LNCaP clone FGC (cell line): ENCODE measurements at regions not wholly inside any gene's neighbourhood (a gene's known extent, or its start where the extent isn't known, plus 50 kb on each side); places are given as distances from the start of the nearest gene placed in this dataset.

ENCODE experiments used
- DNase-seq: peaks from one replicate; pipeline ENCODE4 v3.0.0-alpha.2; 2011; ENCODE audit warnings: low read depth
- H3K4me3 ChIP-seq: 2 replicates; pipeline ENCODE4 v1.5.1; 2011; ENCODE audit warnings: mild to moderate bottlenecking, low read depth, low read length, control low read depth
- TF ChIP-seq, protein P1 (sequence below): IDR thresholded peaks from 2 replicates; pipeline ENCODE4 v1.5.1; 2012; ENCODE audit warnings: mild to moderate bottlenecking; ENCODE audit not compliant: control insufficient read depth, insufficient read depth; ENCODE audit errors: extremely low read depth

DNA sequence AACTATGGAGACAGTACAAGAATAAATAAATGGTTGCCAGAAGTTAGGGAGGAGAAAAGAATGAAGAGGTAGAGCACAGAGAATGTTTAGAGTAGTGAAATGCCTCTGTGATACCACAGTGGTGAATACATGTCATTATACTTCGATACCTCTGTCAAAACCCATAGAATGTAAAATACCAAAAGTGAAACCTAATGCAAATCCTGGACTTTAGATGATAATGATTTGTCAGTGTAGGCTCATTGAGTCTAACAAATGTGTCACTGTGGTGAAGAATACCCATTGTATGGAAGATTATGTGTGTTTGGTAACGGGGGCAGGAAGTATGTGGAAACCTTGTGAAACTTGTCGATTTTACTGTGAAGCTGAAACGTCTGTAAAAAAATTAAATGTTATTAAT lies 1106.5 kb upstream of the TMPRSS15 start:
- DNase-seq: no peak
- TF ChIP-seq, protein P1, sequence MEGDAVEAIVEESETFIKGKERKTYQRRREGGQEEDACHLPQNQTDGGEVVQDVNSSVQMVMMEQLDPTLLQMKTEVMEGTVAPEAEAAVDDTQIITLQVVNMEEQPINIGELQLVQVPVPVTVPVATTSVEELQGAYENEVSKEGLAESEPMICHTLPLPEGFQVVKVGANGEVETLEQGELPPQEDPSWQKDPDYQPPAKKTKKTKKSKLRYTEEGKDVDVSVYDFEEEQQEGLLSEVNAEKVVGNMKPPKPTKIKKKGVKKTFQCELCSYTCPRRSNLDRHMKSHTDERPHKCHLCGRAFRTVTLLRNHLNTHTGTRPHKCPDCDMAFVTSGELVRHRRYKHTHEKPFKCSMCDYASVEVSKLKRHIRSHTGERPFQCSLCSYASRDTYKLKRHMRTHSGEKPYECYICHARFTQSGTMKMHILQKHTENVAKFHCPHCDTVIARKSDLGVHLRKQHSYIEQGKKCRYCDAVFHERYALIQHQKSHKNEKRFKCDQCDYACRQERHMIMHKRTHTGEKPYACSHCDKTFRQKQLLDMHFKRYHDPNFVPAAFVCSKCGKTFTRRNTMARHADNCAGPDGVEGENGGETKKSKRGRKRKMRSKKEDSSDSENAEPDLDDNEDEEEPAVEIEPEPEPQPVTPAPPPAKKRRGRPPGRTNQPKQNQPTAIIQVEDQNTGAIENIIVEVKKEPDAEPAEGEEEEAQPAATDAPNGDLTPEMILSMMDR: no peak
- no peak overlapping the region for H3K4me3 ChIP-seq

DNA sequence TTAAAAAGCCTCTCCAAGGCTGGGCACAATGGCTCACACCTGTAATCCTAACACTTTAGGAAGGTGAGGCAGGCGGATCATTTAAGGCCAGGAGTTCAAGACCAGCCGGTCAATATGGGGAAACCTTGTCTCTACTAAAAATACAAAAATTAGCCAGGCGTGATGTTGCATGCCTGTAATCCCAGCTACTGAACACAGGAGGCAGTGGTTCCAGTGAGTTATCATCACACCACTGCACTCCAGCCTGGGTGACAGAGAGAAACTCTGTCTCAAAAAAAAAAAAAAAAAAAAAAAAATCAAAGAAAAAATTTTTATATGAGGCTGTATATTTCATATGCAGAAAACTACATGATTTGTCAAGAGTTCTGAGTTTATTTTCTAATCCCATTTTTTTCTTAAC lies 1107.1 kb upstream of the TMPRSS15 start:
- H3K4me3 ChIP-seq: no peak overlapping the region
- DNase-seq: no peak
- TF ChIP-seq, protein P1: 0 out of 2 replicates have a peak, but pooled peaks have one; percentile 11

DNA sequence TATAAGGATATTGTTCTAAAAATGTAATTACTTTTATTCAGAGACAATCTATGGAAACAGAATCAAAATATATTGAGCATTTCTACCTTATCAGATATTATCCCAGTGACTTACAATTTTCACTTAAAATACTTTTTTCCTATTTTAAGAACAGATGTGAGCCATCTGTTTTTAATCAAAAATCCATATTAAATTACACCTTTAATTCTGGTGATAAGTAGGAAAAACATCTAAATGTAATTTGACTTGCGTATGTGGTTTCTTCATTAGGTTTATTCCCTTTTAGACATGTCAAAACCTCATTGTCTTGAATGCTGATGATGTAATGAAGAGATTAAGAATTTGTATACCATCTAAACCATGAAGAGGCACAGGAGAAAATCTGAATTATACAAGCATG lies 1118.8 kb upstream of the TMPRSS15 start:
- no peak for DNase-seq
- TF ChIP-seq, protein P1: no peak
- no peak overlapping the region for H3K4me3 ChIP-seq

DNA sequence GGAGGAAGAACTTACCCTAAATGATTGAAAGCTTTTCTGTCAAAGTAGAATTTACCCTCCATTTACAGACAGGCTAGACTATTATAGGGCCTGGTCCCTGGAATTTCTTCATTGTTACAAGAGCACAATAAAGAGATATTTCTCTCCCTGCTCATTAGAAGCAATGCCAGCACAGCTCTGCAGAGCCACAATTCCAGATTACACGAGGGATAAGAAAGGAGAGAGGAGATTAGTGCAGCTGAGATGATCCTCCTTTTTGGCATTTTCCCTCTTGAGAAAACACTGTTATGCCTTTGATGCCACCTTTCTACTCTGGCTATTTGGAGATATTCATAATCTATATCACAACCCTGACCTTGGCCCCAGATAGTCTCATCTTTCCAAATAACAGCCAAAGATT lies 1119.5 kb upstream of the TMPRSS15 start:
- TF ChIP-seq, protein P1: no peak
- H3K4me3 ChIP-seq: no peak overlapping the region
- no peak for DNase-seq

DNA sequence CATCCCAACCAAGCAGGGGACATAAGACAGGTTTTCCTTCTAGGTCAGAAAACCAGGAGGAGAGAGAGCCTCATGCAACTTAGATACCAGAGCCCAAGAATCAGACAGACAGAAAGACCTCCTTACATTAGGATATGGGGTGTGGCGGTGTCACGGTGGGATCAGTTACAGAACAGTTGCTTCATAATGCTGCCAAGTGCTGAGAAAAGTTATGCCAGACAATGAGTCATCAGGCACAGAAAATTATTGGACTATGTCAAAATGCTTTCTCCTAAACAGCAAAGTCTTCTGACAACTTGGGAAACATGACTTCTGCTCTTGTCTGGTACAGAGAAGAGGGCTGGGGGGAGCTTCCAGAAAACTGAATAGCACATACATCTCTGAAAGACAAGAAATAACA lies 1120.2 kb upstream of the TMPRSS15 start:
- TF ChIP-seq, protein P1: no peak
- no peak for DNase-seq
- no peak overlapping the region for H3K4me3 ChIP-seq

DNA sequence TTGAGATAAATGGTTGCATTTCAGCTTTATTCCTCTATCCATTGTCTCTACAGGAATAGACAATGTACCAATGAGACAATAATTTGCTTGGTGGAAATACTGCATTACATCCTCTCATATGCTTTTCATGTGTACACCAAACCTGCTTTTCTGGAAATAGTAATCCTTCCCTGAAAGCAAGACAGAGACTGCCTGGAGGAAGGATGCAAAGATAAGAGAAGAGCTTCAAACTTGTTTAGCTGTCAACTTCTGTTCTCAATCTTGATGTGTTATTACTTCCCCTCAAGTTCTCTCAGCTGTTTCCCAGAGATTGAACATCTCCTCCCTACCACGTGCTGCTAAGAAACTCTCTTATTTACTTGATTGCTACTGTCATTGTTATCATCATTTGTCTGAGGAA lies 1125.4 kb upstream of the TMPRSS15 start:
- TF ChIP-seq, protein P1: no peak
- H3K4me3 ChIP-seq: no peak overlapping the region
- DNase-seq: no peak

DNA sequence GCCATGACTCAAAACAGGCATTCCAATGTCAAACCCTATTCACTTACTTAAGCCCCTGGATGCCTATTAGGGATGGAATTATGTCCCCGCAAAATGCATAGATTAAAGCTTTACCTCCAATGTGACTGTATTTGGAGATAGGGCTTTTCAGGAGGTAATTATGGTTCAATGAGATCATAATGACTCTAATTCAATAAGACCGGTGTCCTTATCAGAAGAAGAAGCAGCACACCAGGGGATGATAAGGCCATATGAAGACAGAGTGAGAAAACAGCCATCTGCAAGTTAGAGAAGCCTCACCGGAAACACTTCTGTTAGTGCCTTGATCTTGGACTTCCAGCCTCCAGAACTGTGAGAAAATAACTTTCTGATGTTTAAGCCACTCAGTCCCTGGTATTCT lies 1131.8 kb upstream of the TMPRSS15 start:
- TF ChIP-seq, protein P1: no peak
- no peak for DNase-seq
- no peak overlapping the region for H3K4me3 ChIP-seq
